ENCODE measurements at regions not wholly inside any gene's neighbourhood (a gene's known extent, or its start where the extent isn't known, plus 50 kb on each side); places are given as distances from the start of the nearest gene placed in this dataset.

- CTCF ChIA-PET: no interaction called here
- POLR2A ChIA-PET (ENCODE audit: unreplicated experiment): no interaction called here
- intact Hi-C loops (cut with micrococcal nuclease): no loop called here
Measured at GRCh38 chr13:108031865-108032264, 183.5 kb downstream of the LIG4 start.

GRCh38 chr13:108030769-108031168 is 184.6 kb downstream of the LIG4 start:
- POLR2A ChIA-PET (ENCODE audit: unreplicated experiment): no interaction called here

More at GRCh38 chr13:108031865-108032264, 183.5 kb downstream of the LIG4 start:
- BruUV-seq (replicated peaks): no TSS peak
- Histone ChIP-seq H3K9me3 (ENCODE audit: low read length) (no peaks in the 10 kb centered on the region), H3K27me3 (ENCODE audit: low read length) (no peaks in the 10 kb centered on the region), H2AFZ (ENCODE audit: low read length) (no peak overlapping the region), H3K27ac (ENCODE audit: low read length) (no peak overlapping the region), H3K4me3 (ENCODE audit: low read length) (no peak overlapping the region), H3K79me2 (ENCODE audit: low read length) (no peaks in the 10 kb centered on the region), H3K36me3 (ENCODE audit: low read depth, low read length) (no peaks in the 10 kb centered on the region), H3K9ac (ENCODE audit: low read length) (no peak overlapping the region), H3K4me2 (ENCODE audit: low read length) (no peak overlapping the region), H3K9me2 (replicated peaks; ENCODE audit: low read length) (no peaks in the 10 kb centered on the region), H3F3A (ENCODE audit: low read length, unreplicated experiment) (no peaks in the 10 kb centered on the region), H4K20me1 (ENCODE audit: low read length) (no peaks in the 10 kb centered on the region), H3K4me1 (ENCODE audit: insufficient read depth, low read length) (peaks cover 3% of the 10 kb centered on the region; the same call in 1 of the 2 replicates)
- TF ChIP-seq EZH2phosphoT487 (IDR thresholded peaks at IDR 0.05; ENCODE audit: borderline replicate concordance, low read length) (no peak), CTCF (conservative IDR thresholded peaks at IDR 0.05; ENCODE audit: low read depth, low read length) (no peak), EZH2 (IDR thresholded peaks at IDR 0.05; ENCODE audit: low read length, unreplicated experiment) (no peak)
- ATAC-seq (no peak), DNase-seq (no peak)

More at GRCh38 chr13:108030769-108031168, 184.6 kb downstream of the LIG4 start:
- no peak overlapping the region for H3K9ac ChIP-seq (ENCODE audit: low read length)
- no peak overlapping the region for H3K4me3 ChIP-seq (ENCODE audit: low read length)
- no peaks in the 10 kb centered on the region for H3K9me2 ChIP-seq (replicated peaks; ENCODE audit: low read length)
- intact Hi-C loops (cut with micrococcal nuclease): no loop called here
- BruUV-seq (replicated peaks): no TSS peak
- ATAC-seq (no peak), DNase-seq (no peak)
- no peaks in the 10 kb centered on the region for H3K9me3 ChIP-seq (ENCODE audit: low read length)
- peaks cover 3% of the 10 kb centered on the region; the same call in 1 of the 2 replicates for H3K4me1 ChIP-seq (ENCODE audit: insufficient read depth, low read length)
- no peaks in the 10 kb centered on the region for H4K20me1 ChIP-seq (ENCODE audit: low read length)
- H3K27ac ChIP-seq (ENCODE audit: low read length): no peak overlapping the region
- H3K4me2 ChIP-seq (ENCODE audit: low read length): no peak overlapping the region
- H3F3A ChIP-seq (ENCODE audit: low read length, unreplicated experiment): no peaks in the 10 kb centered on the region
- CTCF ChIA-PET: no interaction called here
- H3K36me3 ChIP-seq (ENCODE audit: low read depth, low read length): no peaks in the 10 kb centered on the region
- no peak for TF ChIP-seq EZH2phosphoT487 (IDR thresholded peaks at IDR 0.05; ENCODE audit: borderline replicate concordance, low read length)
- TF ChIP-seq CTCF (conservative IDR thresholded peaks at IDR 0.05; ENCODE audit: low read depth, low read length): no peak
- TF ChIP-seq EZH2 (IDR thresholded peaks at IDR 0.05; ENCODE audit: low read length, unreplicated experiment): no peak
- no peaks in the 10 kb centered on the region for H3K79me2 ChIP-seq (ENCODE audit: low read length)
- H3K27me3 ChIP-seq (ENCODE audit: low read length): no peaks in the 10 kb centered on the region
- no peak overlapping the region for H2AFZ ChIP-seq (ENCODE audit: low read length)

Measured in PC-3 (cell line).